ENCODE measurements at regions not wholly inside any gene's neighbourhood (a gene's known extent, or its start where the extent isn't known, plus 50 kb on each side); places are given as distances from the start of the nearest gene placed in this dataset.

- DNase-seq (ENCODE audit: low read depth in 1 of 2, low spot score in 2 of 2) = no peak
- CTCF ChIA-PET (ENCODE audit: partially characterized antibody) = interaction anchor here (0.6 to 0.7 kb wide), 2 partner anchors 176 to 179 kb away, joined by 4 to 5 read pairs; no protein-coding TSS in a partner anchor
- no peak for FAIRE-seq
- no peak for TF ChIP-seq GABPA (IDR thresholded peaks at IDR 0.05; ENCODE audit: borderline replicate concordance, insufficient read depth, low read length)
- TF ChIP-seq TEAD4 (IDR thresholded peaks at IDR 0.05; ENCODE audit: low read depth, low read length) = no peak
- TF ChIP-seq CTCF (IDR thresholded peaks at IDR 0.05; ENCODE audit: control extremely low read depth in 1 of 3, insufficient read depth in 1 of 3, low read depth in 1 of 3, low read length in 3 of 3) = no peak
- TF ChIP-seq YY1 (IDR thresholded peaks at IDR 0.05; ENCODE audit: low read depth, low read length) = no peak
- TF ChIP-seq KDM5A (IDR thresholded peaks at IDR 0.05; ENCODE audit: low read length) = no peak
- TF ChIP-seq SP1 (IDR thresholded peaks at IDR 0.05; ENCODE audit: low read depth, low read length) = no peak
- TF ChIP-seq TCF12 (IDR thresholded peaks at IDR 0.05; ENCODE audit: low read depth, low read length) = no peak
- no peak for TF ChIP-seq BCL11A (IDR thresholded peaks at IDR 0.05; ENCODE audit: low read depth in 2 of 2, low read length in 2 of 2)
- TF ChIP-seq SP4 (IDR thresholded peaks at IDR 0.05; ENCODE audit: low read length) = no peak
- TF ChIP-seq POU5F1 (IDR thresholded peaks at IDR 0.05; ENCODE audit: low read depth, low read length) = no peak
- TF ChIP-seq FOSL1 (IDR thresholded peaks at IDR 0.05; ENCODE audit: insufficient read depth, low read depth, low read length) = no peak
- TF ChIP-seq GTF2F1 (IDR thresholded peaks at IDR 0.05; ENCODE audit: borderline replicate concordance, low read depth, low read length) = no peak
- no peak for TF ChIP-seq RNF2 (IDR thresholded peaks at IDR 0.05; ENCODE audit: borderline replicate concordance, low read depth, low read length, missing control alignments, poor library complexity, severe bottlenecking)
Measured at GRCh38 chr2:9156483-9156882, 50.1 kb upstream of the ASAP2 start.

More at GRCh38 chr2:9156483-9156882, 50.1 kb upstream of the ASAP2 start:
- no peak overlapping the region for H3K4me2 ChIP-seq (ENCODE audit: insufficient read depth in 1 of 2, low read depth in 2 of 2, low read length in 2 of 2)
- no peak overlapping the region for H3K18ac ChIP-seq (ENCODE audit: extremely low read depth, low read length)
- no peak overlapping the region for H3K4ac ChIP-seq (replicated peaks; ENCODE audit: insufficient read length, low read depth, low read length)
- H3K9me3 ChIP-seq (ENCODE audit: insufficient read depth in 2 of 2, low read depth in 1 of 2, low read length in 1 of 2) = no peaks in the 10 kb centered on the region
- no peak overlapping the region for H2AFZ ChIP-seq (ENCODE audit: low read length)
- H2BK120ac ChIP-seq (replicated peaks; ENCODE audit: low read depth, low read length) = no peak overlapping the region
- no peak overlapping the region for H2BK20ac ChIP-seq (ENCODE audit: low read length)
- no peak overlapping the region for H2BK5ac ChIP-seq (ENCODE audit: low read depth, low read length)
- no peak overlapping the region for H4K5ac ChIP-seq (ENCODE audit: insufficient read length, low read depth, low read length)
- peaks cover 0 to 3% of the 10 kb centered on the region in 2 experiments for H4K20me1 ChIP-seq (replicated peaks in 1 of 2; ENCODE audit: control insufficient read depth in 1 of 2, insufficient read depth in 2 of 2, low read length in 2 of 2)
- H3K9ac ChIP-seq (replicated peaks in 1 of 4; ENCODE audit: extremely low read depth in 1 of 4, low read depth in 3 of 4, low read length in 3 of 4) = no peak overlapping the region
- peaks cover 6% of the 10 kb centered on the region; the same call in 1 of the 2 replicates for H3K23me2 ChIP-seq (ENCODE audit: low read depth, low read length)
- no peak overlapping the region for H2AK5ac ChIP-seq (ENCODE audit: low read depth, low read length)
- no peak overlapping the region for H3K27ac ChIP-seq (ENCODE audit: low read depth, low read length)
- no peak overlapping the region for H4K8ac ChIP-seq (ENCODE audit: extremely low read depth, insufficient read depth, low read length)
- H3K23ac ChIP-seq (ENCODE audit: insufficient read length) = no peak overlapping the region
- no peak overlapping the region for H2BK12ac ChIP-seq (ENCODE audit: low read depth, low read length)
- H3K79me1 ChIP-seq (ENCODE audit: low read depth, low read length) = no peaks in the 10 kb centered on the region
- H4K91ac ChIP-seq (replicated peaks; ENCODE audit: insufficient read length, low read length) = no peak overlapping the region
- no peaks in the 10 kb centered on the region for H3K36me3 ChIP-seq (ENCODE audit: control insufficient read depth in 2 of 4, insufficient read depth in 4 of 4, low read length in 3 of 4)
- no peak overlapping the region for H2BK15ac ChIP-seq (ENCODE audit: low read length)
- H3K14ac ChIP-seq (ENCODE audit: insufficient read length) = no peak overlapping the region
- H3K4me1 ChIP-seq (replicated peaks in 1 of 4; ENCODE audit: control insufficient read depth in 3 of 4, insufficient read depth in 4 of 4, low read length in 3 of 4) = peaks cover 0 to 2% (median under 1%) of the 10 kb centered on the region in 4 experiments; a peak in 4 of 7 replicates
- 82 to 100% methylated on average over 2 to 3 of the region's 3 CpGs for WGBS, 2 experiments (ENCODE audit: extremely low coverage in 1 of 2, insufficient coverage in 1 of 2, insufficient read length in 1 of 2, insufficient replicate concordance in 2 of 2, low coverage in 1 of 2, low lambda C conversion rate in 2 of 2, missing lambda C conversion rate in 1 of 2)
- H3K56ac ChIP-seq (replicated peaks; ENCODE audit: insufficient read length, low read depth, low read length) = peak overlapping the region; percentile 98
- H3K4me3 ChIP-seq (ENCODE audit: extremely low read depth in 1 of 4, insufficient read depth in 2 of 4, low read depth in 3 of 4, low read length in 4 of 4) = no peak overlapping the region
- POLR2A ChIA-PET (ENCODE audit: partially characterized antibody) = interaction anchor here (0.6 kb wide), 1 partner anchor 104 kb away, joined by 3 read pairs; no protein-coding TSS in a partner anchor
- H3K79me2 ChIP-seq (ENCODE audit: control insufficient read depth in 1 of 2, insufficient read depth in 2 of 2, low read length in 2 of 2) = no peaks in the 10 kb centered on the region
- no peaks in the 10 kb centered on the region for H3K27me3 ChIP-seq (replicated peaks in 1 of 4; ENCODE audit: control insufficient read depth in 3 of 4, extremely low read depth in 1 of 4, insufficient read depth in 3 of 4, low read length in 3 of 4)

Data from H1 (cell line).